H1 (cell line): ENCODE measurements at regions not wholly inside any gene's neighbourhood (a gene's known extent, or its start where the extent isn't known, plus 50 kb on each side); places are given as distances from the start of the nearest gene placed in this dataset.

ENCODE experiments used
- JUND ChIP-seq: IDR thresholded peaks from 2 replicates; pipeline ENCODE4 v1.6.1; 2011; ENCODE audit warnings: mild to moderate bottlenecking, improper control_type of control experiment, low read length
- RFX5 ChIP-seq: IDR thresholded peaks from 2 replicates; pipeline ENCODE4 v1.6.1; 2011; ENCODE audit warnings: low read depth, low read length, improper control_type of control experiment, borderline replicate concordance

- TF ChIP-seq JUND = no peak
- no peak for TF ChIP-seq RFX5
- TF ChIP-seq, all 59 proteins: peak for 0
Measured at GRCh38 chr6:767755-768512, 75.0 kb upstream of the EXOC2 start (continued).
